ENCODE measurements at regions not wholly inside any gene's neighbourhood (a gene's known extent, or its start where the extent isn't known, plus 50 kb on each side); places are given as distances from the start of the nearest gene placed in this dataset.

GRCh38 chr2:4507661-4508060, 804.3 kb downstream of the DCDC2C start:
- Histone ChIP-seq H4K20me1 (ENCODE audit: insufficient read depth, low read length) (no peaks in the 10 kb centered on the region), H3K79me2 (ENCODE audit: insufficient read depth, low read length) (no peaks in the 10 kb centered on the region), H3K9ac (ENCODE audit: insufficient read depth, low read depth, low read length) (no peak overlapping the region), H3K4me1 (ENCODE audit: insufficient read depth, low read length) (no peaks in the 10 kb centered on the region), H3K27ac (ENCODE audit: extremely low read length, insufficient read depth, low read length) (no peak overlapping the region), H3K4me3 (replicated peaks in 1 of 3; ENCODE audit: insufficient read depth in 1 of 3, low read depth in 2 of 3, low read length in 3 of 3) (no peak overlapping the region), H3K36me3 (replicated peaks in 1 of 2; ENCODE audit: control insufficient read depth in 1 of 2, insufficient read depth in 2 of 2, low read length in 2 of 2) (no peaks in the 10 kb centered on the region), H3K4me2 (ENCODE audit: low read depth, low read length) (no peak overlapping the region), H2AFZ (ENCODE audit: low read length) (no peak overlapping the region), H3K9me3 (ENCODE audit: low read length) (peaks cover 99% of the 10 kb centered on the region), H3K27me3 (ENCODE audit: control insufficient read depth in 1 of 2, insufficient read depth in 2 of 2, low read length in 2 of 2) (no peaks in the 10 kb centered on the region)
- intact Hi-C loops (cut with micrococcal nuclease; ENCODE audit: unreplicated experiment), result no loop called here
- FAIRE-seq (no peak), ATAC-seq (no peak), DNase-seq (ENCODE audit: low spot score) (no peak)
- WGBS (ENCODE audit: low lambda C conversion rate), result 12% methylated on average over 4 of the region's 4 CpGs
- in situ Hi-C loops (cut with HindIII; ENCODE audit: extremely low pct_ligation_motif_present, low pct_unique_long_range_greater_than_20kb), result no loop called here
- TF ChIP-seq CENPT (CRISPR knock-in tag; IDR thresholded peaks at IDR 0.05; ENCODE audit: low read depth), result no peak
- TF ChIP-seq ZNF318 (CRISPR knock-in tag; IDR thresholded peaks at IDR 0.05), result no peak
- TF ChIP-seq KDM3A (CRISPR knock-in tag; IDR thresholded peaks at IDR 0.05; ENCODE audit: low read depth), result no peak
- no peak for TF ChIP-seq ZBTB3 (CRISPR knock-in tag; IDR thresholded peaks at IDR 0.05; ENCODE audit: borderline replicate concordance, low read depth)
- TF ChIP-seq KLF16 (CRISPR knock-in tag; IDR thresholded peaks at IDR 0.05), result no peak
- no peak for TF ChIP-seq DMTF1 (CRISPR knock-in tag; IDR thresholded peaks at IDR 0.05)
- TF ChIP-seq ZNF567 (CRISPR knock-in tag; IDR thresholded peaks at IDR 0.05; ENCODE audit: borderline replicate concordance), result no peak
- TF ChIP-seq MED1 (CRISPR knock-in tag; IDR thresholded peaks at IDR 0.05), result no peak
- TF ChIP-seq ZNF7 (CRISPR knock-in tag; IDR thresholded peaks at IDR 0.05), result no peak
- no peak for TF ChIP-seq ETV6 (CRISPR knock-in tag; conservative IDR thresholded peaks at IDR 0.05)
- no peak for TF ChIP-seq ZNF280B (CRISPR knock-in tag; IDR thresholded peaks at IDR 0.05; ENCODE audit: borderline replicate concordance)
- TF ChIP-seq SP1 (IDR thresholded peaks at IDR 0.05), result no peak
- no peak for TF ChIP-seq SP1 (CRISPR knock-in tag; IDR thresholded peaks at IDR 0.05)
- ChIA-PET CTCF (ENCODE audit: low intra/inter-chr PET ratio, low total read pairs) (no interaction called here), POLR2A (no interaction called here)
- no TSS peak for BruUV-seq (replicated peaks)
